ENCODE measurements at regions not wholly inside any gene's neighbourhood (a gene's known extent, or its start where the extent isn't known, plus 50 kb on each side); places are given as distances from the start of the nearest gene placed in this dataset.

DNA sequence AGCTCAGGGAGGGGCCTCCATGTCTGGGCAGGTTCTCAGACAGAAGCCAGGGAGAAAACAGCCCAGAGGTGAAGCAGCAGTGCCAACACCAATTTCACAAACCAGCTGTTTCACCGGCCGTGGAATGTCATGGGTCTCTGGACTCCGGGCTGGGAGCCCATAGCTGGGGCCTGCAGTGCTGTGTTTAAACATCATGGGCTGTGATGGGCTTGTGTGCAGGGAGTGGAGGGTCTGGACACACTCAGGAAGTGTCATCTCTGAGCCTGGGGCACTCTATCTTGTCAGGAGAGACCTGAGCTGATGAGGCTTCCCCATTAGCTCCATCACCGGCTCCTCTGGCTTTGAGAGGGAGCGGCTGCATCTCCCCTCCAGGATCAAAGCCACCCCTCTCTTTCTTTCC, 173.6 kb upstream of the IGSF21 start:
- no peaks in the 10 kb centered on the region for H3K9me3 ChIP-seq
- H3K27me3 ChIP-seq: peaks cover 0 to 9% of the 10 kb centered on the region in 2 donors
- intact Hi-C loops (cut with DNase I; ENCODE audit: low total_unique reads): loop anchor here (5.0 kb wide), 1 partner anchor 268 kb away; no protein-coding TSS in a partner anchor
- no peaks in the 10 kb centered on the region for H3K4me1 ChIP-seq
- H3K4me3 ChIP-seq: no peak overlapping the region
- DNase-seq (ENCODE audit: low spot score in 2 of 2): peak in 1 of 2 donors; percentile 20
- no peaks in the 10 kb centered on the region for H3K36me3 ChIP-seq
- no peak overlapping the region for H3K27ac ChIP-seq
- TF ChIP-seq POLR2A (IDR thresholded peaks at IDR 0.05): no peak
- TF ChIP-seq, protein P1, sequence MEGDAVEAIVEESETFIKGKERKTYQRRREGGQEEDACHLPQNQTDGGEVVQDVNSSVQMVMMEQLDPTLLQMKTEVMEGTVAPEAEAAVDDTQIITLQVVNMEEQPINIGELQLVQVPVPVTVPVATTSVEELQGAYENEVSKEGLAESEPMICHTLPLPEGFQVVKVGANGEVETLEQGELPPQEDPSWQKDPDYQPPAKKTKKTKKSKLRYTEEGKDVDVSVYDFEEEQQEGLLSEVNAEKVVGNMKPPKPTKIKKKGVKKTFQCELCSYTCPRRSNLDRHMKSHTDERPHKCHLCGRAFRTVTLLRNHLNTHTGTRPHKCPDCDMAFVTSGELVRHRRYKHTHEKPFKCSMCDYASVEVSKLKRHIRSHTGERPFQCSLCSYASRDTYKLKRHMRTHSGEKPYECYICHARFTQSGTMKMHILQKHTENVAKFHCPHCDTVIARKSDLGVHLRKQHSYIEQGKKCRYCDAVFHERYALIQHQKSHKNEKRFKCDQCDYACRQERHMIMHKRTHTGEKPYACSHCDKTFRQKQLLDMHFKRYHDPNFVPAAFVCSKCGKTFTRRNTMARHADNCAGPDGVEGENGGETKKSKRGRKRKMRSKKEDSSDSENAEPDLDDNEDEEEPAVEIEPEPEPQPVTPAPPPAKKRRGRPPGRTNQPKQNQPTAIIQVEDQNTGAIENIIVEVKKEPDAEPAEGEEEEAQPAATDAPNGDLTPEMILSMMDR (IDR thresholded peaks at IDR 0.05): no peak

DNA sequence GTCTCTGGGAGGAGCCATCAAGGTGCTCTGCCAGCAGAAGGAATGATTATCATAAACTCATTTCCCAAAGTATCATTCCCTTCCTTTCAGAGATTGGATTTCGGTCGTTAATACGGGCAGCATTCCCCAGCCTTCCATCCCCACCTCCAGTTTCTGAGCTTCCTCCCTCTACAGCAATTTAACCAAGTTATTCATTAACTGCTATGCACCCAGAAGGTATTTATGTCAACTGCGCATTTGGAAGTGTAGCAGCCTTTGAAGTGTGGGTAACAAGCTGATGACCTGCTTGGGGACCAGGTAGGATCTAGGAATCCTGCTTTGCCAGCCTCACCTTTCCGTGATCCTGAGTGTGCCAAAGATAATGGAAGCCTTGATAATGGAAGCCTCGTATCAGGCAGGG, 172.4 kb upstream of the IGSF21 start:
- TF ChIP-seq POLR2A (IDR thresholded peaks at IDR 0.05) (no peak), POLR2AphosphoS5 (IDR thresholded peaks at IDR 0.05) (no peak)
- TF ChIP-seq, protein P1 (IDR thresholded peaks at IDR 0.05): no peak
- no peaks in the 10 kb centered on the region for H3K27me3 ChIP-seq
- no peak overlapping the region for H3K4me3 ChIP-seq
- no peaks in the 10 kb centered on the region for H3K4me1 ChIP-seq
- H3K9me3 ChIP-seq: no peaks in the 10 kb centered on the region
- intact Hi-C loops (cut with DNase I; ENCODE audit: low total_unique reads): no loop called here
- DNase-seq (ENCODE audit: low spot score in 2 of 2): no peak
- no peak overlapping the region for H3K27ac ChIP-seq
- no peaks in the 10 kb centered on the region for H3K36me3 ChIP-seq

DNA sequence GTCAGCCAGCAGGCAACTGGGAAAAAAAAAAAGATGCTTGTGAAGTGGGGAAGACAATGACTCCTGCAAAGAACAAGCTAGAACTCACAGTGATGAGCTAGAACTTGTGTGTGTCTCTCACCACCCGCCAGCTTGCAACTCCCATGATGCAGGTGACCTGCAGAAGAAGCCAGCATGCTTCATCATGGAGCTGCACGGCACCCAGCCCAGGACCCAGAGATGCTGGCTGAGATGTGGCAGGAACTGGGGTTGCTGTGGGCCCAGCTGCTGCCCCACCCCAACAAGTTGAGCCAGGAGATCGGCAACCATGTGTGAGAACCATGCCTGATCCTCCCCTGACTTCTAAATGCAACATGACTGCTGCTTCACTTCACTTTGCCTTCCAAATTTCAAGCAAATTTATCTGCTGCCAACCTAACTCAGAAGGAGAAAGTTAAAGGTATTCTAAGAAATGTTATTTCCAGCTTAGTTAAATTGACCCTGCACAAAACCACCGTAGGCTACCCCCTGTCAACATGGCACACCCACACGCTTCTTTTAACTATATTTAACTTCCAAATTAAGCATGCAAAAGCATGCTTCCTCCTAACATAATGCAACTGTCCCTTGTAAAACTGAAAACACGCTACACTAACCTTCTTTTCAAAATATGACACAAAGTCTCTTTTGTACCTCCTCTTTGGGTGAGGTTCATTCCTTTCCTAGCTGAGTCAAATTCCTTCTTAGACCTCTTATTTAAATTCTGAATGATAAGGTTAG, 166.0 kb upstream of the IGSF21 start:
- H3K36me3 ChIP-seq: no peaks in the 10 kb centered on the region
- TF ChIP-seq, protein P1 (IDR thresholded peaks at IDR 0.05): no peak
- TF ChIP-seq POLR2AphosphoS5 (IDR thresholded peaks at IDR 0.05): no peak
- TF ChIP-seq POLR2A (IDR thresholded peaks at IDR 0.05): no peak
- peaks cover 0 to 4% of the 10 kb centered on the region in 2 donors for H3K27me3 ChIP-seq
- no peak overlapping the region for H3K4me3 ChIP-seq
- H3K27ac ChIP-seq: no peak overlapping the region
- intact Hi-C loops (cut with DNase I; ENCODE audit: low total_unique reads): no loop called here
- no peaks in the 10 kb centered on the region for H3K4me1 ChIP-seq
- DNase-seq (ENCODE audit: low spot score in 2 of 2): no peak
- H3K9me3 ChIP-seq: no peaks in the 10 kb centered on the region

DNA sequence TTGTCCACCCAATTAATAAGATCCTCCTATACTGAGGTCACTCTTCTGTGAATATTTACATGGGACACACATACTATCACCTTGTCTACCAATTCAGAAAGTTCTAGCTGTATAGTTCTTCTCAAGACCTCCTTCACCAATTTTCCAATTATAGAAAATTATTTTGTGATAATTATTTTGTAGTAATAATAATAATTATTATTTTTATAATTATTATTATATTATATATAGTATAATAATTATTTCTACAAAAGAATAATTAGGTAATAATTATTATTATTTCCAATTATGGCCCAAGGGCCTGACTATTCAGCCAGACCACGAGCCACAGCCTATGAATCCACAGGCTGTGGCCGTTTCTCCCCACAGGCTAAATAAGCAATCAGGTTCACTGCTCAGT, 164.1 kb upstream of the IGSF21 start:
- no peaks in the 10 kb centered on the region for H3K9me3 ChIP-seq
- DNase-seq (ENCODE audit: low spot score in 2 of 2): no peak
- no peaks in the 10 kb centered on the region for H3K36me3 ChIP-seq
- no peak overlapping the region for H3K27ac ChIP-seq
- no peaks in the 10 kb centered on the region for H3K4me1 ChIP-seq
- TF ChIP-seq POLR2AphosphoS5 (IDR thresholded peaks at IDR 0.05): no peak
- TF ChIP-seq, protein P1 (IDR thresholded peaks at IDR 0.05): no peak
- no peak for TF ChIP-seq POLR2A (IDR thresholded peaks at IDR 0.05)
- no peak overlapping the region for H3K4me3 ChIP-seq
- H3K27me3 ChIP-seq: peaks cover 0 to 7% of the 10 kb centered on the region in 2 donors
- intact Hi-C loops (cut with DNase I; ENCODE audit: low total_unique reads): no loop called here

DNA sequence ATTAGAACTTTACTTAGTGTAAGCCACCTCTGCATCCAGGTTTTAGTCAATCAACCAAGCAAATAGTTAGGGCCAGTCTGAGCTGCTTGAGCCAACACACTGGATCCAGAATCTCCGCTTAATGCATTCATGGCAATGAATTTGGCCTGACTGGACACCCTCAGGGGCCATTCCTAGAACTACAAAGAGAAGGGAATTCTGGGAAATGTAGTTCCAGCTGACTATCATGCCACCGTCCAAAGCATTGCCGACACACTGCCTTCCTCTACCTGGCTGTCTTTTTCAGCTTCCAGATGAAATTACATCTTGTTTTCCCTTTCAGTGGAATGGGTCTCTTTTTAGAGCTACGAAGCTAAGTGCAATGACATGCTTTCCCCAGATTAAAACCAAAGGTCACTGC, 163.0 kb upstream of the IGSF21 start:
- no peaks in the 10 kb centered on the region for H3K9me3 ChIP-seq
- intact Hi-C loops (cut with DNase I; ENCODE audit: low total_unique reads): no loop called here
- H3K36me3 ChIP-seq: no peaks in the 10 kb centered on the region
- H3K27me3 ChIP-seq: peaks cover 0 to 14% of the 10 kb centered on the region in 2 donors
- no peak overlapping the region for H3K27ac ChIP-seq
- H3K4me1 ChIP-seq: no peaks in the 10 kb centered on the region
- TF ChIP-seq, protein P1 (IDR thresholded peaks at IDR 0.05): no peak
- TF ChIP-seq POLR2A (IDR thresholded peaks at IDR 0.05) (no peak), POLR2AphosphoS5 (IDR thresholded peaks at IDR 0.05) (no peak)
- DNase-seq (ENCODE audit: low spot score in 2 of 2): no peak
- no peak overlapping the region for H3K4me3 ChIP-seq

Data from breast epithelium (tissue), 4 donors.